Frontal cortex (tissue), 3 donors: ENCODE measurements at regions not wholly inside any gene's neighbourhood (a gene's known extent, or its start where the extent isn't known, plus 50 kb on each side); places are given as distances from the start of the nearest gene placed in this dataset.
"Not testable (repeated sequence)": the region's sequence is repeated elsewhere in the genome, so short reads cannot be mapped to it uniquely, and the experiment has no call there.

Experiments
- DNase-seq, 2 donors: peaks; one replicate each; pipeline ENCODE4 v3.0.0; 2012; ENCODE audit warnings: low spot score in 2 of 2
- FAIRE-seq: peaks from 2 replicates; lab custom pipeline; 2012; peaks lifted over from hg19 to GRCh38; lab: Jason Lieb, UNC
- donor health status: control.
- donor health status: control.
- donor health status: control.

GRCh38 chr5:159518371-159518770, 188.1 kb upstream of the IL12B start:
- DNase-seq (no peak), FAIRE-seq (no peak)

- no peak for FAIRE-seq
- no peak for DNase-seq
Measured at GRCh38 chr5:159519365-159519764, 189.1 kb upstream of the IL12B start.

- FAIRE-seq (no peak), DNase-seq (no peak)
Measured at GRCh38 chr5:159522841-159523240, 192.6 kb upstream of the IL12B start.

GRCh38 chr5:159524279-159524678, 194.0 kb upstream of the IL12B start:
- not testable (repeated sequence) for DNase-seq, FAIRE-seq

GRCh38 chr5:159525117-159525516, 194.8 kb upstream of the IL12B start:
- DNase-seq: no peak
- no peak for FAIRE-seq

GRCh38 chr5:159527546-159528254, 197.4 kb upstream of the IL12B start:
- FAIRE-seq: no peak

GRCh38 chr5:159531554-159532105, 201.3 kb upstream of the IL12B start:
- FAIRE-seq: no peak
- no peak for DNase-seq

More at GRCh38 chr5:159527546-159528254, 197.4 kb upstream of the IL12B start:
- DNase-seq: no peak

- DNase-seq: no peak
- FAIRE-seq: no peak
Measured at GRCh38 chr5:159533197-159533596, 202.9 kb upstream of the IL12B start.

- no peak for FAIRE-seq
- no peak for DNase-seq
Measured at GRCh38 chr5:159536166-159536565, 205.9 kb upstream of the IL12B start.

- FAIRE-seq: no peak
- DNase-seq: no peak
Measured at GRCh38 chr5:159536646-159537045, 206.4 kb upstream of the IL12B start.

- no peak for FAIRE-seq
Measured at GRCh38 chr5:159539678-159540077, 209.4 kb upstream of the IL12B start.

GRCh38 chr5:159543326-159543725, 213.0 kb upstream of the IL12B start:
- FAIRE-seq (no peak), DNase-seq (no peak)

More at GRCh38 chr5:159539678-159540077, 209.4 kb upstream of the IL12B start:
- DNase-seq: no peak

- no peak for FAIRE-seq
- DNase-seq: no peak
Measured at GRCh38 chr5:159545156-159545555, 214.9 kb upstream of the IL12B start.

- FAIRE-seq (no peak), DNase-seq (no peak)
Measured at GRCh38 chr5:159547466-159548195, 217.3 kb upstream of the IL12B start.

GRCh38 chr5:159548517-159548916, 218.2 kb upstream of the IL12B start:
- DNase-seq (no peak), FAIRE-seq (no peak)

GRCh38 chr5:159549046-159549445, 218.8 kb upstream of the IL12B start:
- DNase-seq (no peak), FAIRE-seq (no peak)

GRCh38 chr5:159550951-159551350, 220.7 kb upstream of the IL12B start:
- FAIRE-seq (no peak), DNase-seq (no peak)

GRCh38 chr5:159552751-159553150, 222.5 kb upstream of the IL12B start:
- FAIRE-seq: no peak
- no peak for DNase-seq

GRCh38 chr5:159553792-159554191, 223.5 kb upstream of the IL12B start:
- DNase-seq (no peak), FAIRE-seq (no peak)

GRCh38 chr5:159555084-159555483, 224.8 kb upstream of the IL12B start:
- FAIRE-seq: no peak
- DNase-seq: no peak

GRCh38 chr5:159559337-159559736, 229.1 kb upstream of the IL12B start:
- FAIRE-seq: no peak
- no peak for DNase-seq
